NB4 (cell line): ENCODE measurements at regions not wholly inside any gene's neighbourhood (a gene's known extent, or its start where the extent isn't known, plus 50 kb on each side); places are given as distances from the start of the nearest gene placed in this dataset.
"Not testable (repeated sequence)": the region's sequence is repeated elsewhere in the genome, so short reads cannot be mapped to it uniquely, and the experiment has no call there.

ENCODE experiments used
- DNase-seq: peaks from one replicate; pipeline ENCODE4 v3.0.0; 2010; ENCODE audit warnings: low read depth
- H3K4me3 ChIP-seq: one replicate; pipeline ENCODE4 v1.5.1; 2011; ENCODE audit warnings: mild to moderate bottlenecking, low read depth, low read length, moderate library complexity
- MYC ChIP-seq: IDR thresholded peaks from 2 replicates; pipeline ENCODE4 v1.6.1; 2011; ENCODE audit warnings: low read depth, low read length
- POLR2A ChIP-seq: IDR thresholded peaks from 2 replicates; pipeline ENCODE4 v1.6.1; 2011; ENCODE audit warnings: mild to moderate bottlenecking; ENCODE audit not compliant: insufficient read length; ENCODE audit errors: extremely low read depth
- TF ChIP-seq, protein P1 (sequence below): IDR thresholded peaks from 2 replicates; pipeline ENCODE4 v1.6.1; 2011; ENCODE audit warnings: low read depth, low read length
- TF ChIP-seq, protein P2 (sequence below): IDR thresholded peaks from one replicate; pipeline ENCODE4 v1.5.1; 2012; ENCODE audit warnings: low read depth, low read length

DNA sequence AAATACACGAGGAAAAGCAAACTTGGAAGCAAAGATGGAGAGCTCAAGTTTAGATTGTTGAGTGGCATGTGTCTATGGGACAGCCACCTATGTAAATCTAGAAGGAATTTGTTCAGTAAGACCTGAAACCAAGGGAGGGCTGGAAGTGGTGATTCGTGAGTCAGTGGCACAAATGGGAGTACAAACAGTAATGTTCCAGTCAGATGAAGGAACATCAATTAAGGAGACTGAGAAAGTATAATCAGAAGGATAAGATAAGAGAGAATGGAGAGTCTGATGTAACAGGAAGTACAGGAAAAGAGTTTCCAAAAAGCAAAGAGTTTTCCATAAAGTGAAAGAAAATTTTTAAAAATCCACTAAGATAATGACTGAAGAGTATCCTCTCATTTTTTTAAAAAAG, 544.2 kb downstream of the KIF20B start:
- no peak for TF ChIP-seq POLR2A
- TF ChIP-seq MYC, result no peak
- TF ChIP-seq, protein P1, sequence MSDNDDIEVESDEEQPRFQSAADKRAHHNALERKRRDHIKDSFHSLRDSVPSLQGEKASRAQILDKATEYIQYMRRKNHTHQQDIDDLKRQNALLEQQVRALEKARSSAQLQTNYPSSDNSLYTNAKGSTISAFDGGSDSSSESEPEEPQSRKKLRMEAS, result no peak
- TF ChIP-seq, protein P2, sequence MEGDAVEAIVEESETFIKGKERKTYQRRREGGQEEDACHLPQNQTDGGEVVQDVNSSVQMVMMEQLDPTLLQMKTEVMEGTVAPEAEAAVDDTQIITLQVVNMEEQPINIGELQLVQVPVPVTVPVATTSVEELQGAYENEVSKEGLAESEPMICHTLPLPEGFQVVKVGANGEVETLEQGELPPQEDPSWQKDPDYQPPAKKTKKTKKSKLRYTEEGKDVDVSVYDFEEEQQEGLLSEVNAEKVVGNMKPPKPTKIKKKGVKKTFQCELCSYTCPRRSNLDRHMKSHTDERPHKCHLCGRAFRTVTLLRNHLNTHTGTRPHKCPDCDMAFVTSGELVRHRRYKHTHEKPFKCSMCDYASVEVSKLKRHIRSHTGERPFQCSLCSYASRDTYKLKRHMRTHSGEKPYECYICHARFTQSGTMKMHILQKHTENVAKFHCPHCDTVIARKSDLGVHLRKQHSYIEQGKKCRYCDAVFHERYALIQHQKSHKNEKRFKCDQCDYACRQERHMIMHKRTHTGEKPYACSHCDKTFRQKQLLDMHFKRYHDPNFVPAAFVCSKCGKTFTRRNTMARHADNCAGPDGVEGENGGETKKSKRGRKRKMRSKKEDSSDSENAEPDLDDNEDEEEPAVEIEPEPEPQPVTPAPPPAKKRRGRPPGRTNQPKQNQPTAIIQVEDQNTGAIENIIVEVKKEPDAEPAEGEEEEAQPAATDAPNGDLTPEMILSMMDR, result no peak
- H3K4me3 ChIP-seq, result no peak overlapping the region
- DNase-seq, result no peak

DNA sequence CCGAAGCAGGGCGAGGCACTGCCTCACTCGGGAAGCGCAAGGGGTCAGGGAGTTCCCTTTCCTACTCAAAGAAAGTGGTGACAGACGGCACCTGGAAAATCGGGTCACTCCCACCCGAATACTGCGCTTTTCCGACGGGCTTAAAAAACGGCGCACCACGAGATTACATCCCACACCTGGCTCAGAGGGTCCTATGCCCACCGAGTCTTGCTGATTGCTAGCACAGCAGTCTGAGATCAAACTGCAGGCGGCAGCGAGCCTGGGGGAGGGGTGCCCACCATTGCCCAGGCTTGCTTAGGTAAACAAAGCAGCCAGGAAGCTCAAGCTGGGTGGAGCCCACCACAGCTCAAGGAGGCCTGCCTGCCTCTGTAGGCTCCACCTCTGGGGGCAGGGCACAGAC, 549.4 kb downstream of the KIF20B start:
- H3K4me3 ChIP-seq, DNase-seq: not testable (repeated sequence)

DNA sequence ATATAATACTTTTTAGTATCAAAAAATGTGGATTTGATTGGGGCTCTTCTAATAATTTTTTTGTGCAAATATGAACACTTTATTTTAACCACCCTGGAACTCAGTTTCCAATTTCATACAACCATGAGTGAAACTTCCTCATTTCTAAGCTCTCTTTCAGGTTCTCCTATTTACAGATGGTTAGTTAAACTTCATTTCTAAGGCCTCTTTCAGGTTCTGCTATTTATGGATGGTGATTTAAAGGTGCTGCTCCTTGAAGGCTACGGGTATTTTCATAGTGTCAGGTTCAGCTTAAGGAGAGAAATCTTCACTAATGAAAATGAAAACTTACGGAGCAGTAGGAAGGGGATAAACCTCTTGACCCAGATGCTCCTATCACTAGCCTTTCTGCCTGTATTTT, 568.3 kb downstream of the KIF20B start:
- TF ChIP-seq, protein P2, result no peak
- TF ChIP-seq, protein P1, result no peak
- TF ChIP-seq MYC (no peak), POLR2A (no peak)
- H3K4me3 ChIP-seq, result no peak overlapping the region
- no peak for DNase-seq

DNA sequence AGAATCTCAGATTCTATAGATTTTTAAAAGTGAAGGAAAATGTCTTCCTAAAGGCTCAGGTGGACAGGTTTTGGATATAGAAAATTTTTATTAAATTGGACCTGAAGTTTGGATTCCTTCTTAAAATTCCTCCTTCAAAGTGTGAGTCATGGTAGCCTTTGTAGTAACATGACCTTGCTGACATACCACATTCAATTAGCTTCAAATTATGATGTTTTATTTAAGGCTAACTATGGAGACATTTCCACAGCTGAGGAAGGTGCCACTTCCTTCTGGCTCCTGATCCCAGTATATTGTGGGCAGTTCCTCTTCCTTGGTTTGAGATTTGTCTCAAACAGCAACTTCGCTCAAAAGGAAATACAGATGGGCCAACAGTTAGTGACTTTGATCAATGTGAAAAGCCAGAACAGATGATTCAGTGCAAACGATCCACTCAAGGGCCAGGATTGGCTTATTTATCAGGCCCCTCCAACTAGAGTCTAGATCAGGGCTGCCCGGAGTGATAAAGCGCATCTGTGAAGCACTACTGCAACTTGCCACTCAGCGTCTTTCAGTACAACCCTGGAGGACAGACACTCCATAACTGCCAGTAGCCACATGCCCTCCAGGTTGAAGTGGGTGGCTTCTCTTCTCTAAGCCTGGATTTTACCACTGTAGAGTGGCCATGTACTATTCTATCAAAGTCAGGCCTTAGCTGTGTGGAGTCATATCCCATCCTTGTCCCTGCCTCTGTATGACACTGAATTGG, 573.5 kb downstream of the KIF20B start:
- no peak for DNase-seq
- TF ChIP-seq POLR2A (no peak), MYC (no peak)
- TF ChIP-seq, protein P2, result no peak
- TF ChIP-seq, protein P1, result no peak

DNA sequence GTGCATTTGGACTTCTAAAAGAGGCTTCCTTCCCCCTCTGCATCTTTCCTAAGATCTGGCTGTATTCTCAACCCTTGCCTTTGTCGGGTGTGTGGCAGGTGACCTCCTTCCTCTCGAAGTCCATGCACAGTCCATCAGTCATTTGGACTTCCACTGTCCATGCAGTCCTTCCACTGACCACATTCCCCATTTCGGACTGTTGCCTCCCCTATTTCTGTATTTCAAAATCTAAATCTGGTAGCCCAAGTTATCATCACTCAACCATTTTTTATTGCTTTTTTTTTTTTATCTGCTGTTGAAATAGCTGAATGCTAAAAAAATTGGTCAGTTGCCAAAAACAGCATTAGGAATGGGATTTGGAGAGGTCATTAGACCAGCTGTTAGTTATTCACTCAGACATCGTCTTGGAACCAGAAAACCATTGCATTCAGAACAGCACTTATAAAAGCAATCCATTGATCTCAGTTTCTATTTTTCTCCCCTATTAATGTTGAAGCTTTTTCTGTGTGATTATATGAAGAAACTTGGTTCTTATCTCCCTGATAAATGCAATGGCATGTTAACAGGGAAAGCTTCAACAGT, 575.6 kb downstream of the KIF20B start:
- no peak for TF ChIP-seq POLR2A
- TF ChIP-seq, protein P1, result no peak
- TF ChIP-seq, protein P2, result no peak
- TF ChIP-seq MYC, result no peak
- no peak for DNase-seq
- no peak overlapping the region for H3K4me3 ChIP-seq

More for the DNA sequence above, 573.5 kb downstream of the KIF20B start:
- no peak overlapping the region for H3K4me3 ChIP-seq

DNA sequence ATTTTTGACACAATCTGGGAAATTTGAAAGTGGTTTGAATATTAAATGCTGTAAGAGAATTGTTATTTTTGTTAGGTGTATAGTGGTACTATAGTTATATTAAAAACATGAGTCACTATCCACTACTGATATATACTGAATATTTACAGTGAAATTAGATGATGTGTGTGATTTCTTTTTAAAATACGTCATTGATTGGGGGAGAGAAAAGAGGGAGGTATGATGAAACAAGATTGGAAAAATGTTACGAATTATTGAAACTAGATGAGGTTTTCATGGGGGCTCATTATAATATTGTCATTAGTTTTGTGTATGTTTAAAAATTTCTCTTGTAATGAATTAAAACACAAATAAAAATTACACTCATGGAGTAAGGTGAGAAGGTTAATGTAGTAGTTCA, 571.4 kb downstream of the HTR7 start:
- H3K4me3 ChIP-seq, result no peak overlapping the region
- no peak for DNase-seq
- TF ChIP-seq, protein P1, result no peak
- TF ChIP-seq POLR2A (no peak), MYC (no peak)
- TF ChIP-seq, protein P2, result no peak
